Medulla oblongata (tissue), 1 donor: ENCODE measurements at regions not wholly inside any gene's neighbourhood (a gene's known extent, or its start where the extent isn't known, plus 50 kb on each side); places are given as distances from the start of the nearest gene placed in this dataset.

ENCODE experiments used
- DNase-seq: peaks from one replicate; pipeline ENCODE4 v3.0.0-alpha.2; 2015; ENCODE audit errors: extremely low spot score

DNA sequence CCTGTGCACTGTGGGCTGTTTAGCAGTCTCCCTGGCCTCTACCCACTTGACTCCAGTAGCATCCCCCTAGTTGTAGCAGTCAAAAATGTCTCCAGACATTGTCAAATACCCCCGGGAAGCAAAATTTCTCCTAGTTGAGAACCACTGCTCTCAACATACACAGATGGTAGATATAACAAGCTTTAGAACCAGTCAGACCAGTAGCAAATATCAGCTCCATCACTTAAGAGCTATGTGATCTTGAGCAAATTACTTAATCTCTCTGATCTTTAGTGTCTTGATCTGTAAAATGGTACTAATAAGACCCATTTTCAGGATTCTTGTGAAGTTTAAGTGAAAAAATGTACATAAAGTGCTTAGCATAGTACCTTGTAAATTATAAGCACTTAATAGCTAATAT is 96.2 kb downstream of the DUSP6 start:
- DNase-seq, result no peak

DNA sequence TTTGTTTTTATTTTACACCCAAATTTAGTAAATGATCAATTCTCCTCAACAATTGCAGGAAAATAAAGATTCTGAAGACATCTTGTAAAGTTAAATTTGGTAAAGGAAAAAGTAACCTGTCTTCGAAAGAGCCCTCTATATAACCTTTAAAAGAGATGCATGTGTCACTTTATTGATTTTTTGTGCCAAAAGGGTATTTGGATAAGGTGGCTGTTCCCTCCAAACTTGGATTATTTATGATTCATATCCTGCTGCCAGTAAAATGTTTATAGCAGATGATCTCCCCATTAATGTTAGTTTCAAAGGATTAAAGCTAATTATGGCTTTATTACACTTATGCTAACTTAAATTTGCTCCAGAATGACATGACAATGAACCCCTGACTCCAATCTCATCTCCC is 98.8 kb downstream of the DUSP6 start:
- no peak for DNase-seq

DNA sequence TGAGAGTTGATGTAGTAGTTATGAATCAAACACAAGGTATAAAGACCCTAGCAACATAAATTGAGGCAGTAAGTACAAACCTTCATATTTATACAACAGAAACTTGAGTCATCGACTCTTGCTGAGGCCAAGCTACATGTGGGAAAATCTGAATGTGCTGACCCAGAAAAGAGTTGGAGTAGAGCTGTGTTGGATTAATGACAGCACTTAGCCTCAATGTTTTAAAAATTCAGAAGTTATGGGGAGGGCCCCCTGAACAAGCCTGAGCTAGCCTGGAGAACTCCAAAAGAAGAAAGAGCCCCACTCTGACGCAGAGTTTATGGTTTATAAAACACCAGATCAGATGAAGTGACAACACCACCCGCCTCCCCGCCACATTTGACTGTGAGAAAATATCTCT is 100.0 kb downstream of the DUSP6 start:
- DNase-seq, result no peak

DNA sequence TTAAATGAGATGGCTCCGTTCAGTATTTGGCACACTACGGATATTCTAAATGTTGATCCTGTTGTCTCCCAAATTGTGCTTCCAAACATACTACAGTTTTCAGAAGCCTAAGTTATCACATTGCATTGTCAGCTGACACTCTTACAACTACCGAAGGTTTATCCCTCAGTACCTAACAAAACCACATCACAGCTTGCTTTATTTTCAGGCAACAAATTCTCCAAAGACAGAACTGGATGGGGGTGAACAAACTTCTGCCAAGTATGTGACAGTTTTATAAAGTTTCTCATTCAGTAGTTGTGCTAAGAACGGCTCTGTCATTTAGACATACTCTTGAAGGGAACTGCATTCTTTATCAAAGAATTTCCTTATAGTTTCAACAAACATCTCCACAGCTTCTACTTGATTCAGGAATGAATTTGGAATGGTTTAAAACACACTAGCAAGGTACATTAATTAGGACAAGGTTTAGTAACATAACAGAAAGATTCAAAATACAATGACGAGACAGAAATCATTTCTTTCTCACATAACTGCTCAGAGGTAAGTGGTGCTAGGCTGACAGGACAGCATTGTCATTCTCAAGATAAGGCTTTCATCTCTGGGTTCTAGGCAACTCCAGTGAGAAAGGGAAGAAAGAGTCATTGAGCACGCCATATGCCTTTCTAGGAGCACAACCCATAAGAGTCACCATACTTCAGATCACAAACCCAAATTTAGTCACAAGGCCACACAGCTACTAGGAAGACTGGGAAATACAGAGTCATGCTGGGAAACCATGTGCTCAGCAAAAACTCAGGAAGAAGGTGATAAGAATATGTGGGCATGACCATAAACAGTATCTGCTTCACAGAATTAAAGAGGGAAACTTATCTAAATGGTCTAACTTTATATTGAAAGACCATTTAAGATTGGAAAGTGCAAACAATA is 100.7 kb downstream of the DUSP6 start:
- DNase-seq, result no peak

DNA sequence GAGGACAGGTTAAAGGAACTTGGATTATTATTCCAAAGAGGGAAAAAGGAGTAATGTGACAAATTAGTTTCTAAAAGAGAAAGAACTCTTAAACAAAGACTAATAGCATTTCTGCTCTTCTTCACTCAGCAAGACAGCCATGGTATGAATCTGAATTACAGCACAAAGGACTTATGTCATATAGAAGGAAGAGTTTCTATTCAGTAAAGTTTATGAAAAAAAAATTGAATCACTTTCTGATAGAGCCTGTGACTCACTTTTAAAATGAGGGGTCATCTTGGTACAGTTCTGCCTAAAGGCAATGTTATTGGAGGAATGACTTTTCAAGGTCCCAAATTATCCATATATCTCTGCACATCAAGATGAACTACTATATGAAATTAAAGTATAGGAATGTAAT is 101.7 kb downstream of the DUSP6 start:
- no peak for DNase-seq

DNA sequence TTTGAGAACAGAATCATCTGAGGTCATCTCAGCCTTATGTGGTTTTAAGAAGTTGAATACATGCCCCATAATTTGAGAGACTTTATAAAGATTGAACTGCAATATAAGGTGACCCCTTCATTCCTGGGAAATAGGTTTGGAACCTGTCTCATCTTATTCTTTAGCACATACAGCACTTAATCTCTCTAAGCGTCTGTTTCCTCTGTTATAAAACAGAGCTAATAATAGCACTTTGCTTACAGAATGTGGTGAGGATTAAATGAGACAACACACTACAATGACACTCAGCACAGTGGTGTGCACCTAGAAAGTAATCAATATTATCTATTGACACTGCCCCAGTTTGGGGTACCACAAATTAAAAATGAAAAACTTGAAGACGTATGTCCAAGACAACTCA is 102.1 kb downstream of the DUSP6 start:
- no peak for DNase-seq

DNA sequence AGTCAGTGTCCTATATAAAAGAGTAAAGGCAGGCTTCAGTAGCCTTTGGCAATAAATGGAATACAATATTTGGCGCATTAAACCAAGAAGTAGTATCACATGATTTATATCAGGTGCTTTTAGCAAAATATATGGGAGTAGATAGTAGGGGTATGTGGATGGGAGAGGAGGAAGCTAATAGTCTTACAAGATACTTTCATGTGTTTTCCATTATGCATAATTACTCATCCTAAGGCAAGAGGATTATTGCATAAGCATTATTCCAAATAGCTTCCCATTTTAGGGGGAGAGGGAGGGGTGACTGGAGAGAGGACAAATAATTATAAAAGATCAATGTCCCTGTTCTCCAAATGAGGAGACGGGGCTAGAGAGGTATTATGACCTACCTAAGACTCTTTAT is 104.3 kb downstream of the DUSP6 start:
- DNase-seq, result no peak

DNA sequence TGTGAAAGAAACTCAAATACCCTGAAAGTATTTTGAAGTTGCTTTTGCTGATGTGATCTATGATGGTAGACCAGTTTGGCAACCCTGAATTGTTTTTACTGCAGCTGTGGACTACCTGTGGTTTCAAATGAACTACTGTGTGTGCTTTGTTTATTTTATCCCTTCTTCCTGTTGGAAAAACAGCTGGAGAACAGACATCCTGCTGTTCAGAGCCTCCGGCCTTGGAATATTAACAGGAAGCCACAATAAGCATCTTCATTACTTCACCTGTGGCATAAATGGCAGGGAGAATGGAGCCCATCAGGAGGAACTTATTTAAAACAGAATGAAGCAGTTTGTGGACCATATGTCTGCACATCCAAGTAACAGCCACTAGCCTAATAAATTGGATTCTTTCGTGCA is 104.8 kb downstream of the DUSP6 start:
- DNase-seq, result no peak

DNA sequence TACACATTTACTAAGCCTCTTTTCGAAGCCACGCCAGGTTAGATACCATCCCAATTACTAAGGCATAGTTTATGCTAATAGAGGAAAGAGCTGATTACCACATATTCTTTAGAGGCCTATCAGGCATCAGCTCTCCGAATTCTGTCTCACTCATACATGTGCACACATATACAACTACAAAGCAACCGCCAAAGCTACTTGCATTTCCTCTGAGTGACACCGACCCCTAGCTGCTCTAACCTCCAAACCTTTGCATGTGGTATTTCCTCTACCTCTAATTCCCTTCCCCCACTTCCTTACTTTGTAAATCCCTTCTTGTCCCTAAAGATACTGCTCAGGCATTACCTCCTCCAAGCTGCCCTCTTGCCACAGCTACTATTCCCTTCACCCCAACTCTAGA is 107.2 kb downstream of the DUSP6 start:
- no peak for DNase-seq

DNA sequence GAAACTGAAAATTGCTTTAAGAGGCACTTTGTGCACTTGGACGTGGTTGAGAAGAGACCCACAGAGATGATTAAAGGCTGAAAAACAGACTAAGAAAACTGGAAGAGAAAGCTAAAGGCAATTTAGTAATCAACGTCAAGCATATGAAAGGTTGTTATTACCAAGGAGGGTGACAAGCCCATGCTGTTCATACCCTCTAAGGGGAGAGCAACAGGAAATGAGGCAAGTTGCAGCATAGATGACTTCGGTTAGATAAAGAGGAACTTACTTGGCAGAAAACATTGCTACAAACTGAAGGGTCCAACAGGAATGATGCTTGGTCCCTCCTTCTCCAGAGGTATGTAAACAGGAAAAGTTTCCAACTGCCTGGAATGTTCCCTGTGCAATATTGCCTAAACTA is 107.8 kb downstream of the DUSP6 start:
- no peak for DNase-seq

DNA sequence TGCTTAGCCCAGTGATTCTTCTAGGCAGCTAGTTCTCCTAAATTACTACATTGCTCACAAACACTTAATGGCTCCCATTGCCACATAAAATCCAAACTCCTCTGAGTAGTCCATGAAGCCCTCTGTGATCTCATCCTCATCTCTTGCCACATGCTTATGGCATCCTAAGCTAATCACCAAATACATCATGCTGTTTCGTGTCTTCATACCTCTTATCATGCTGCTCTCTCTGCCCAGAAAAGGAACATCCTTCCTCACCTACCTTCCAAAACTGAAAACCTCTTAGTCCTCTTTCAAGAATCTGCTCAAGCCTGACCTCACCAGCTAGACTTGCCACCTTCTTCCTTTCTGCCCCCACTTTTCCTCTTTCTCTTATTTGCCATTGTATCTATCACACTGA is 108.5 kb downstream of the DUSP6 start:
- DNase-seq, result no peak

DNA sequence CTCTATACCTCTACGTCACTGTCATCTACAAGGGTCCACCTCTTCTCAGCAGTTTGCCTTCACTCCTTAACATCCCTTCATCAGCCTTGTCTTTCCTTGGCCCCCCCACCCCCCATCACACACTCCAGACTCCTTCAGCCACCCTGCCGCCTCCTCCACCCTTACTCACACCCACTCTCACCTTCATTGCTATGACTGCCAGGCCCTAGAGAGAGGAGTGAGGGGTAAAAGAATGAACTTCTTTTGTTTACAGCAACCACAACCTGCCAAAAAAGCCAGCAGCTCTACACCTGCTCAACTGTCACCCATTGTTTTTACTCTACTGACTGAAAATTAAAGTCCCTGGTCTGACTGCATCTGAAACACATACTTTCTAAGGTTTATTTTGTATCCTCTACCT is 112.8 kb downstream of the DUSP6 start:
- DNase-seq, result no peak

DNA sequence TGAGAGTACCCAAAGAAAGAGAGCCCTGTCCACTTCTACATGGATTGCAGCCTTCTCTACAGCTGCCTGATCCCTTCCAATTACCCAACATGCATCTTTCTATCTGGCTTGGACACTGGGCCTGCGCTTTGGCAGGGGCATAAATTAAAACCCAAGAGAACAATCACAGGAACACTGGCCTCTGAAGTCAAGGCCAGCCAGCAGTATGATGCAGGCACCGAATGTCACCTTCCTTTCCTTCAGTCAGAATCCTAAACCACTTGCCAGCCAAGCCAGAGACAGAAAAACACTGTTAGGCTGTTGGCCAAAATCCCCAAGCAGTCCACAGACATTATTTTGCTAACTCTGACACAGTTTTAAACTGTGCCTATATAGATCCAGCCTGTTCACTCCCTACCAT is 113.7 kb downstream of the DUSP6 start:
- DNase-seq, result peak; percentile 38

DNA sequence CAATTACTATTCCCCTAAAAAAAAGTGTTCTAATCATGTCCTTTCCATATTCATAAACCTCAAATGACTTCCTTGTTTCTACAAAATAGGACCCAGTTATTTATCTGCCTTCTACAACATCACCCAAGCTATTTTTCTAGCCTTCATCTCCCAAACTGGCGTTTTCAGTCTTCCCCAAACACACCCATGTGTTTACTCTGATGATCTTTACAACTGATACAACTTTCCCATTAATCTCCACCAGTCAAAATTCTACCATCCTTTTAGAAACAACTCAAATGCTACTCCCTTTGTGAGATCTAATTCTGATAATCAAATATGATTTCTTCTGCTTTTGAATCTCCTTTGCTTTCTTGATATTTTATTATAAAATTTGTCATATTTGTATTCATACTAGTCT is 114.5 kb downstream of the DUSP6 start:
- DNase-seq, result no peak

DNA sequence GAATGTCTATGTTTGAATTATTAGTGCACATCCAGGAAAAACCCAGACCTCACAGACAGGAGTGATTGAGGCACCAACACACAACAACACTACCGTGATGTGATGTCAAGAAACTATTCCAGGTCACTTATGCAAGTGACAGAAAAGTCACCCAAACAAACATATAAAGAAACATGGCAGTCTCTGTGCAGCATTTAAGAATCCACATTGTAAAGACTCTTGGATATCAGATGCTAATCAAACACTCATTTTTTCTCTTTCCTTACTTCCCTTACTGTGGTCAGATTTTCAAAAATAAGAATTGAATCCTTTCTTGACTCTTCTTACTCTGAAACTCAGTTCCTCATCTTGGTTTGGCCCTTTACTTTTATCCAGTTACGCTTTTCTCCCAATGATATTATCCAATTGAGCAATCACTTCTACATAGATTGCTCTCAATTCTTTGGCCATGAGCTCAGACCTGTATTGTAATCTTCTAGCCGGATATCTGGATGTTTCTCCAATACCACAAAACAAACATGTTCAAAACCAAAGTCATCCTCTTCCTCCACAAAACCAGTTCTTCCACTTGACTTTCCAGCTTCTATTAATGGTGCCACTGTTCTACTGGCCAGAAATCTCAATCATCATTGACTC is 115.4 kb downstream of the DUSP6 start:
- DNase-seq, result no peak

DNA sequence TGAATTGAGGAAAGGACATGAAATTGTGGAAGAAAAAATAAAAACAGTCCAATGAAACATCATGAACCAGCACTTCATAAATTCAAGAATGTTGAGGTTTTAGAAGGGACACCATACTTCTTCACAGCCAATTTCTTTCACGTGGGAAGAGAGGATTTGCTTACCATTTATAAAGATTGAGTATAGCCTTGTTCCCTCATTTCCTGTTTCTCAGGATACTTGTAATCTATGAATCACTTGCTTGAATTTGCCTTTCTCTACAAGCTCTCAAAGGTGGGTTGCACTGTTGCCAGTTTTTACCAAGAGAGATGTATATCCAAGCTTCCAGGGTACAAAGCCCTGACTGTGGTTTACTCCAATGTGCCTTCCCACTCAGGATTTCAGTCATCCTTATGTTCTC is 116.1 kb downstream of the DUSP6 start:
- no peak for DNase-seq

DNA sequence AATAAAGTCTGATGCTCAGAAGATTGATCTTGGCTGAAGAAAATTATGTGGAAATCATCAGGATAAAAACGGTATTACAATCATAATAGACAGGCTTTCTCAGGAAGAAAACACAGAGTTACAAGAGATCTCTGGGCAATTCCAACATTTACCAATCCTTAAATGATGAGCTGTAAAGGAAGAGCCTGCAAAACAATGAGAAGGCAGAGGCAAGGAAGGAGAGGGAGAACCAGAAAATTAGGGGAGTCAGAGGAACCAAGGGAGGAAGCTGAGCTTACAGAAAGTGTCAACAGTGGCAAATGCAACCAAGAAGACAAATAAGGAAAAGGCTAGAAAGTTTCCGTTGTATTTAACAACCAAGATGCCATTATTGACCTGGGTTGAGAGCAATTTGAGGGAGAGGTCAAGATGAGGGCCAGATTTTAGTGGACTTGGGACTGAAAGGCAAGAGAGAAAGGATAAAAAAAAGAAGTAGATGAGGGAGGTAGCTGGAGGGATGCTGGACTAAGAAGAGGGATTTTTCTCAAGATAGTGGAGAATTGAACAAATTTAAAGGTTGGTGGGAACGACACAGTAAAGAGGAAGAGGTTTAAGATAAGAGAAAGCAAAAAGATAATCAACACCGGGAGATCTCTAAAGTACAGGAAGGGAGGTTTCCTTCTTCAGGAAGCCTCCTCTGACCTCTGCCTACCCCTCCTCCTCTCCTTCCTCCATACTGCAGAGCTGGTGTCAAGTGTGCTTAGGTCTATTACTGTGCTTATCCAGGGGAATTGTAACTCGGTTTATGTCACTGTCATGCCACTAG is 116.9 kb downstream of the DUSP6 start:
- DNase-seq, result no peak

DNA sequence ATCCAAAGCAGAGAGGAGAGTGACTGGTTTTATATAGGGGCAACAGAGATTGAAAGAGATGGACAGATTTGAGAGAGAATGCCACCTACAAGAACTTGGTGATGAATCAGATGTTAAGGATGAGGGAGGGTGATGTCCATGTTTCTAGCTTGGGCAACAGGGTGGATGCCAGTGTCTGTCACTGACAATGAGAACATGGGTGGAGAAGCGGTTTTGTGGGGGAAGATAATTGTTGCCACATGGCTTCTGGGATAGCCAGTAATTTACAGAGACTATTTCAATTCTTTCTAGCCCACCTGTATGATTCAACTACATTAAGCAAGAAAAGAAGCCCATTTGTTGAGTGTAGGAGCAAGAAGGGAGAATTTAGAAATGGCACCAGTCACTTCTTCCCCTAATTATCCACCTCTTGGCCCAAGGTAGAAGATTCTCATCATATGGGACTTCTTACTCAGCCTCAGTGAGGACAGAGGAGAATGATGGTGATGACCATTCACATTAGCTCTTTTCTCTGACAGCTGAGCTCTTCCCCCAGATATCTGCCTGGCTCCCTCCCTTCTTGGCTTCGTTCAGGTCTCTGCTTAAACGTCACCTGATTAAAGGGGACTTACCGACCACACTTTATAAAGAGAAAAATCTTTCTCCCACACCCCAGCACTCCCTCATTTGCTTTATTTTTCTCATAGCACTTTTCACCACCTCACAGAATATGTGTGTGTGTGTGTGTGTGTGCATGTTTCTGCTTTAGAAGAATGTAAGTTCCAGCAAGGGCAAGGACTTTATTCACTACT is 117.8 kb downstream of the DUSP6 start:
- no peak for DNase-seq

DNA sequence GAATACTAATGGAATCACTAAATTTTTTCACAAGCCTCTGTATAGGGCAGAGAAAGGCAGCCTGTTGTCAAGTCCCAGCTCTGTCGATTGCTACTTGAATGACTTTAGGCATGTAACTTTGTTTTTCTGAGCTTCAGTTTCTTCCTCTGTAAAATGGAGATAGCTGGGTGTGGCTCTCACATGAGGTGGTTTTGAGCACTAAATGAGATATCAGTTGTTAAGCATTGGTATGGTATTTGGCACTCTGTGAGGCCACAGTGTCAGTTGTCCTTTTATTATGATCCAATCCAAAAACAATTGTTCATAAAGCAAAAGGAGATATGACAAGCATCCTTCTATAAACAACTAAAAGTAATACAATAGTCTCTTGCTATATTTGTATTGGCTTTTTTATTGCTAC is 120.6 kb downstream of the DUSP6 start:
- DNase-seq, result no peak

DNA sequence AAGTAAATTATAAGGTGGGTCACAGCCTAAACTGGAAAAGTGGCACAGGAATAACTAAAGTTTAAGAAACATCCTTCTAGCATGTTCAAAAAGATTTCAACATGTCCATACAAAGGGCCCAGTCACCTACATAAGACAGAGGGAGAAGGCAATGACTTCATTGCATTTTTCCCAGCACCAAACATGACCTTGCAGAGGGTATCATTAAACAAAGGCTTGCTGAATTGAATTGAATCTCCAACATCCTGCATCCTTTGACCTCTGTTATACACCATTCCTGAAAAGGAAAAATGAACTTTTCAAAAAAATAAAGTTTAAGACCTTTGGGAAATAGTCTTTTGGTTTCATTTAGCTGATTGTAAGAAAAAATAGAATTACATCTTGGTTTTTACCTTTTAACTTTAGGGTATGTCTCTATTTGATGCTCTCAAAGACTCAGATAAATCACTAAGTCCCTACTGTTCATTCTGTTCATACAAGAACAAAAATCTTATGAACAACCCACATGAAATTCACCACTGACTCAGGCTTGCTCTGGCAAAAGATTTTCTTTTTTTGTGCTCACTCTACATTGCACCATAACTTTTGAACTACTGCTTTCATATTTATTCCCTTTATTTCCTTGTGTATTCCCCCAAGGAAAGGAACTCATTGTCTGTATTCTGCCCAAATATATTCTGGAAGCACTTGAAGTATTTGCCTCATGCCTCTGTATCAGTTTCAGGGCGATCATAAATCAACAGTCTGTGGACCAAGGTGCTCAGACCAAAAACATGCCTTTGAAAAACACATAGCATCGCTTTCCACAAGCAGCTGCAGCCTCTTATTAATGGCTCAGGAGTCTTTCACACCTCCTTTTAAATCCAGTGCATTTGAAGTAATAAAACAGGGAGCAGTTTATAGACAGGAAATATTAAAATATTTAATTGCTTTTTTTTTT is 121.7 kb downstream of the DUSP6 start:
- DNase-seq, result no peak

DNA sequence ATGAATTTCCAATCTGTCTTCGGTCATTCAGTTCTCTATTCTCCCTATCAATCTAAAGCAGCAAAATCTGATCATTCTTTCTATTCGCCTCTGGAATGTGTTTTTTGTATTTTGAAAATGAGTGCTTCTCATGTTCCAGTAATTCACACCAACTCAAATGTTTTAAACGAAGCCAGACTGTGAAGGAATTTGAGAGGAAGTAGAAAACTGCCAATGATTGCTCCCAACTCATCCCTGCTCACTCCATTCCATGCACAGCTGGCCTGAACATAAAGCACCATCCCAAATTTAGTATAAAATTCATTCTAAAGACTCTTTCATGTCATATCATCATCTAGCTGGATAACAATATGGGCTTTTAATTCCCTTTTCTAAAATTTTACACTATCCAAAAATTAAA is 123.8 kb downstream of the DUSP6 start:
- no peak for DNase-seq
